HG03139 (cell line): ENCODE measurements at regions not wholly inside any gene's neighbourhood (a gene's known extent, or its start where the extent isn't known, plus 50 kb on each side); places are given as distances from the start of the nearest gene placed in this dataset.
"Not testable (repeated sequence)": the region's sequence is repeated elsewhere in the genome, so short reads cannot be mapped to it uniquely, and the experiment has no call there.

Source experiments
- ATAC-seq: cut with Tn5 transposase; IDR thresholded peaks from one replicate; pipeline ENCODE4 v1.9.1; 2021; ENCODE audit not compliant: unreplicated experiment

DNA sequence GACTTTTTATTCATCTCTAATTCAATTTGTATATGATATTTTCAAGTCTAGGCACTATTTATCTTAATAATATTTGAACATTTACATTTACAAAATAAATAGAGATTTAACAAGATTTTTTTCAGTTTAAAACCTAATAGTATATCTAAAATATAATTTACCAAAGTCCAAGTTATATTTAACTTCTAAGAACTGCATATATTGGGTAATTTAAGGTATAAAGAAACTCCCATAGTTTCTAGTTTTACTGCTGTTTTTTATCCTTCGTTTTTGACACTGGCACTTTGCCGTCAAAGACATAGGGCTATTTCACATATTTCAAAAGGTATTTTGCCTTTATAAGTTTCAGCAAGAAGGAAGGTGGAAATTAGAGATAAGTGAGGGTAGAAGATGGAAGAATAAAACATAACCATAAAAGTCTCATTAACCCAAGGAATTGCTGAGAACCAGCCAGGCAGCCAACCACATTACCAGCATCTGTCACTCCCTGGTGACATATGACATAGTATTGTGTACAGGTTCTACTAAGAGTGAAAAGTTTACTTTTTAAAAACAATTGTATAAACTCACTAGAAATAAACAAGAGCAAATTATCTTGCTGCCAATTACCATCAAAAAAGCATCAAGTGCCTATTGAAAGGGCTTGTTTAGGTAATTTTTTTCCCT, 251.5 kb downstream of the NSUN3 start:
- no peak for ATAC-seq

- ATAC-seq, result no peak
These were observed 254.2 kb downstream of the NSUN3 start for GRCh38 chr3:94317017-94317416.

DNA sequence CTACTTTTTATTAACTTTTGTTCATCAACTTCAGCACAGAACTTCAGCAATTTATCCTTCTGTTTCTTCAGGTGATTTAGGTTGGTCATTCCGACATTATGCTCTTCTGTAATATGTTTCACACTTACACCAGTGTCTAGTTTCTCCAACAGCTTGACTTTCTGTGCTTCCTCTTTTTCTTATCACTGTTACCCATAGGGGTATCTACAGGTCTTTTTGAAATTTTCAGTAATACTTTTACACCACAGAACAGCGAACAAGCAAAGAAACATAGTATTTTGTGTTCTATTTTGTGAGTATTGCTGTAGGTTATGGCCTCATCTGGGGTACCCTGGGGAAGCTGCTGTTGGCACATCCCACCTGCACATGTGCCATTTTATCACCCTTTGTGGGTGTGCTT, 260.7 kb downstream of the NSUN3 start:
- no peak for ATAC-seq

GRCh38 chr3:94331831-94332230, 269.0 kb downstream of the NSUN3 start:
- no peak for ATAC-seq

DNA sequence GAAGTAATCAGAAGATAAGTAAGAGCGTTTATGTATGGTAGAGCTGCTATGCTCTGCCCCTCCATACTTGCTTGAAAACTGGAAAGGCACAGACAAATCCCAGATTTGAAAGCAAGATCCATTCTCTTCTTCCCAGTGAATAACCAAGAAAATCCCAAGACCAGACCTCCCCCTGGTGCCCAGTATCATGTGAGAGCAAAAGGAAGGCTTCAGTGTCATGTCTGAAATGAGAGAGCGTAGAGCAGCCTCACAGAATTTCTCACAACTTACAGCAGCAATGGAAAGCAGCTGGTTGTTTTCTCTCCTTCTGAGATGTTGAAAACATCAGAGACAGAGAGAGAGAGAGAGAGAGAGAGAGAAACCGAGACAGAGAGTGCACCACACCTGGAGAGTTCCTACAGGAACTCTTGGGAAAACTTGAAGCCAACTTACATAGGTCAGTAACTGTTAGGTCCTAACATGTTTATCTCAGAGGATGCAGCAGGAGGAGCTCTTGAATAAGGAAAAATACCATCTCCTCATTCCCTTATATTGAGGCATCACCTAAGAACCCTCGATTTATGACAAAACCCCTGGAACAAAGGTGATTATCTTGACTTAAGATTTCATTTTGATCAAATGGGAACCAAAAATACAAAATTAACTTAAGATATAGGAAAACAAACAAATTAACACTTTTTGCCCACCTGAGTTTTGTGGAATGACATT, 273.3 kb downstream of the NSUN3 start:
- no peak for ATAC-seq

- no peak for ATAC-seq
These were observed 282.2 kb downstream of the NSUN3 start for GRCh38 chr3:94345101-94345500.

- no peak for ATAC-seq
These were observed 286.5 kb downstream of the NSUN3 start for GRCh38 chr3:94349310-94349878.

DNA sequence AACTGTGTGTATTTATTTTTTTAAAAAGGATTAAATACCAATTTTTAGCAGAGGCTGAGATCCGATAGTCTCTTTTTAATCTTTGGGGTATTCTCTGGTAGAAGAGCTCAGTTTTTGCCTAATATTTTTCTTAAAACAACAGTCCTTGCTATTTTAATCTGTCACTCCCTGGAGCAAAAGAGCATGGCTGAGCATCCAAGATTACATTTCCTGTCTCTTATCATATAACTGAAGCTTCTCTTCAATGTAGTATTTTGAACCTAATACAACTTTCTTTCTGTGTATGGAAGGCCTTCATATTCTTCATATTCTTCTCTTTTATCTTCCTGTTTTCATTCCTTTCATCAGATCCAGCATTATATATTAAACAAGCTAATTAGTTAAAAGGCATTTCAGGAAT, 293.7 kb downstream of the NSUN3 start:
- ATAC-seq, result no peak

DNA sequence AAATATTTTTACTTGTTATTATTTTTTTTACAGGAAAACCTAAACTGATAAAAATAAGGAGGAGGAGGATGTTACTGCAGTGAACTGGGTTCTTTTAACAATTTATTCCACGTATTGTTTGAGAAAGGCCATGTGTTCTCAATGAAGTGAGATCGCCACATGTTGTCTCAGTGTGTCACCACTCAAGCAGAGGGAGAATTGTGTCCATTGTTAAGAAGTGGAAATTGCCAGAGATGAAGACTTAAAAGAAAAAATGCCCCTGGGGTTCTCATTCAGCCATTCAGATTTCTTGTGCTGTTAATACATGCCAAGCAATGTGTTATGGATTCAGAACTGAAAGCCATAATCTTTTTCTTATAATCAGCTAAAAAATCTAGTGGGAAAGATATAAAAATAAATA, 297.1 kb downstream of the NSUN3 start:
- no peak for ATAC-seq

DNA sequence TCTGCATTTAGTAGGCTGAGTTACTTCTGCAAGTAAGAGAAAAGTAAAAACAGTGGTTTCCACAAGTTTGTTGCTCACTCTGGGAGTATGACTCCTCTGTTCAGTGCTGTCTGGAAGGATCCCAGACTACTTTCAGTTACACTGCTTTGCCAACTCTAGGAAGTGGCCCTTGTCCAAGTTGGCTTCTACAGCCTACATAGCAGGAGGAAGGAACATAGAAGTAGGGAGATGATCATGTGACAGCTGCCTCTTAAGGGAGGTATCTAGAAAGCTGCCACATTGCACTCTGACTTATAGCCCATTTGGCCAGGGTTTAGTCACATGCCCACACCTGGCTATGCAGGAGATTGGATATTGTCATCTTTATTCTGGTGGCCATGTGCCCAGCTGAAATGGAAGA, 298.1 kb downstream of the NSUN3 start:
- no peak for ATAC-seq

GRCh38 chr3:94362393-94362792, 299.5 kb downstream of the NSUN3 start:
- ATAC-seq, result no peak

DNA sequence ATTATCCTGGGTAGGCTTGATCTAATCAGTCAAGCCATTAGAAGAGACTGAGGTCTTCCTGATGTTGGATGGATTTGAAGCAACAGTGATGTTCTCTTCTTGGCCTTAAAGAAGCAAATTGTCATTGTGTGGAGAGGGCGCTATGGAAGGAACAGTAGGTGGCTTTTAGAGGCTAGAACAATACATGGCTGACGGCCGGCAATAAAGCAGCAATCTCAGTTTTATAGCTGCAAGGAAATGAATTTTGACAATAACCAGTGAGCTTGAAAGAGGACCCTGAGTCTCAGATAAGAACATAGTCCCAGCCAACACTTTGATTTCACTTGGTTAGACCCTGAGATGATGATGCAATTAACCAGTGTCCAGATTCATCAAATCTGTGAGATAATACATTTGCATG, 302.1 kb downstream of the NSUN3 start:
- ATAC-seq, result no peak

GRCh38 chr3:94372026-94372425, 309.2 kb downstream of the NSUN3 start:
- no peak for ATAC-seq

- no peak for ATAC-seq
These were observed 310.6 kb downstream of the NSUN3 start for GRCh38 chr3:94373456-94373855.

GRCh38 chr3:94374439-94375161, 311.7 kb downstream of the NSUN3 start:
- no peak for ATAC-seq

GRCh38 chr3:94377123-94377696, 314.3 kb downstream of the NSUN3 start:
- ATAC-seq, result not testable (repeated sequence)

DNA sequence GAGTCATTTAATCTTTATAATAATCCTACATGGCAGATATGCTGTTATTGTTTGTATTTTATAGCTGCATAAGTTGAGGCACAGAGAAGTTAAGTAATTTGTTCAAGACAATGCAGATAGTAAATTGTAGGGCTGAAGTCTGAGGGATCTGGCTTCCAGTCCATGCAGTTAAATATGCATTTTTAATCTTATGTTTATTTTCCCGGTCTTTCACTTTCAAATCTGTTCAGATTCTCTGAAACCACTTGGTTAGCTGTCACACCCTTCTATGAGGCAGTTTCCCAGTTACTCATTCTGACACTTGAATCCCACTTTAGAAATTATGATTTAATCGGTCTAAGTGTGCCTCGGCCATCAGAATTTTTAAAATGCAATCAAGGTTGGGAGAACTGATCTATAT, 315.0 kb downstream of the NSUN3 start:
- ATAC-seq, result not testable (repeated sequence)

DNA sequence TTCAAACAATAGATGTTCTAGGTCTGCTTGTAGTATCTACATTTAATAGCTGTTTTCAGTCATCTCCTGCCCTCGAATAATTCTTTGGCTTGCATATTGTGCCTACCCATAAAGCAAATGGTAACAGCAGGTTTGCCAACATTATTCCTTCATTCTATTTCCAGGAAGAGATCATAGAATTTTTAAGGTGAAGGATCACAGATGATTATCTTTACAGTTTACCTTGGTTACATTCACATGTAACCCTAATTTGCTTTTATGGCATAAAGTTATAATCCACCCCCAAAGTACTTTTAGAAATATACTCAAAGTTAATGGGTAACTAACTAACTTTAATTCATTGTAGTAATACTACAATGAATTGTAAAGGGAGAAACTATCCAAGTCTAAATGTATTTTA, 315.5 kb downstream of the NSUN3 start:
- ATAC-seq, result no peak

- no peak for ATAC-seq
These were observed 316.4 kb downstream of the NSUN3 start for GRCh38 chr3:94379264-94379663.

GRCh38 chr3:94394885-94395284, 332.0 kb downstream of the NSUN3 start:
- ATAC-seq, result no peak

DNA sequence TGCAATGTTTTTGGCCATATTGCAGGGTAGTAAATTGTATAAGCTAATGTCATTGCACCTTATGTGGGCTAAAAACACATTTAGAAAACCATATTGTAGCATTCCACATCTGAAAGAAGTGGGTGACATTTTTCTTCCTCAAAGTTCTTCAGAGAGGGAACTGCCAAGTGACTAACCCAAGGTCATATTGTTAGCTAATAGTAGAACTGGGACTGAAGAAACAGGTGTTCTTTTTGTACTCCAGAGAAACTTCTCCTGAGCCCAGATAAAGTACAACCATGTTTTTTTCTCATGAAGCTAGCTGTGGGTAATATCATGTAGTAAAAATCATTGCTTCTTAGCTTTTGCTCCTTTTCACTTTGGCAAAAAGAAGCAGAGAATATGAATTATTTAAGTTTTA, 333.0 kb downstream of the NSUN3 start:
- ATAC-seq, result no peak
